ENCODE measurements at regions not wholly inside any gene's neighbourhood (a gene's known extent, or its start where the extent isn't known, plus 50 kb on each side); places are given as distances from the start of the nearest gene placed in this dataset.

GRCh38 chr11:119835753-119836152 lies 106.8 kb upstream of the NECTIN1 start:
- Histone ChIP-seq H3K9ac (replicated peaks; ENCODE audit: extremely low read depth, insufficient read depth, low read length) (no peak overlapping the region), H3K9me3 (replicated peaks; ENCODE audit: control insufficient read depth, insufficient read depth, low read length) (no peaks in the 10 kb centered on the region), H3K4me3 (replicated peaks in 1 of 3; ENCODE audit: insufficient read depth in 1 of 3, low read depth in 1 of 3, low read length in 3 of 3) (no peak overlapping the region), H4K20me1 (replicated peaks; ENCODE audit: control insufficient read depth, extremely low read depth, insufficient read depth, low read length) (no peaks in the 10 kb centered on the region), H3K27ac (ENCODE audit: insufficient read depth, low read depth, low read length) (no peak overlapping the region), H3K36me3 (ENCODE audit: control insufficient read depth in 2 of 2, extremely low read depth in 1 of 2, insufficient read depth in 2 of 2, low read length in 2 of 2) (no peaks in the 10 kb centered on the region), H3K79me2 (ENCODE audit: control insufficient read depth, insufficient read depth, low read length) (no peaks in the 10 kb centered on the region), H3K4me2 (ENCODE audit: insufficient read depth, low read length) (no peak overlapping the region), H3K9me1 (replicated peaks; ENCODE audit: control insufficient read depth, extremely low read depth, insufficient read depth, low read length) (no peaks in the 10 kb centered on the region), H3K27me3 (ENCODE audit: control insufficient read depth in 2 of 2, insufficient read depth in 2 of 2, low read length in 2 of 2) (no peaks in the 10 kb centered on the region), H3K4me1 (ENCODE audit: control insufficient read depth, extremely low read depth, insufficient read depth, low read length) (no peaks in the 10 kb centered on the region), H2AFZ (ENCODE audit: low read depth, low read length) (no peak overlapping the region)
- no peak for DNase-seq (ENCODE audit: low read depth, low spot score)
- intact Hi-C loops (cut with micrococcal nuclease) = no loop called here
- no peak for FAIRE-seq
- dilution Hi-C loops (cut with MboI; ENCODE audit: extremely low pct_ligation_motif_present, low sequenced_read_pairs) = no loop called here
- CTCF ChIA-PET = no interaction called here
- TF ChIP-seq GATA2 (IDR thresholded peaks at IDR 0.05; ENCODE audit: insufficient read depth, insufficient read length, low read depth, low read length) (no peak), POLR2A (IDR thresholded peaks at IDR 0.05; ENCODE audit: low read depth, low read length) (no peak), EZH2 (IDR thresholded peaks at IDR 0.05; ENCODE audit: borderline replicate concordance, low read depth, low read length, severe bottlenecking) (no peak), POLR2AphosphoS5 (IDR thresholded peaks at IDR 0.05; ENCODE audit: insufficient read depth, low read depth, low read length) (no peak)
- no TSS peak for BruUV-seq (replicated peaks)
- POLR2A ChIA-PET = no interaction called here

GRCh38 chr11:119832202-119832935 lies 103.4 kb upstream of the NECTIN1 start:
- intact Hi-C loops (cut with micrococcal nuclease) = no loop called here
- no peaks in the 10 kb centered on the region for H3K4me1 ChIP-seq (ENCODE audit: control insufficient read depth, extremely low read depth, insufficient read depth, low read length)
- no peak overlapping the region for H3K9ac ChIP-seq (replicated peaks; ENCODE audit: extremely low read depth, insufficient read depth, low read length)
- H3K27ac ChIP-seq (ENCODE audit: insufficient read depth, low read depth, low read length) = no peak overlapping the region
- FAIRE-seq (no peak), DNase-seq (ENCODE audit: low read depth, low spot score) (no peak)
- POLR2A ChIA-PET = no interaction called here
- no peaks in the 10 kb centered on the region for H3K79me2 ChIP-seq (ENCODE audit: control insufficient read depth, insufficient read depth, low read length)
- CTCF ChIA-PET = no interaction called here
- no peaks in the 10 kb centered on the region for H3K27me3 ChIP-seq (ENCODE audit: control insufficient read depth in 2 of 2, insufficient read depth in 2 of 2, low read length in 2 of 2)
- H3K9me1 ChIP-seq (replicated peaks; ENCODE audit: control insufficient read depth, extremely low read depth, insufficient read depth, low read length) = no peaks in the 10 kb centered on the region
- no peak overlapping the region for H3K4me2 ChIP-seq (ENCODE audit: insufficient read depth, low read length)
- no TSS peak for BruUV-seq (replicated peaks)
- TF ChIP-seq POLR2AphosphoS5 (IDR thresholded peaks at IDR 0.05; ENCODE audit: insufficient read depth, low read depth, low read length) (no peak), JUN (IDR thresholded peaks at IDR 0.05; ENCODE audit: borderline replicate concordance, insufficient read depth, insufficient read length, low read depth) (no peak), POLR2A (IDR thresholded peaks at IDR 0.05; ENCODE audit: low read depth, low read length) (no peak), CTCF (IDR thresholded peaks at IDR 0.05; ENCODE audit: extremely low read depth in 1 of 2, insufficient read depth in 1 of 2, low read depth in 1 of 2, low read length in 2 of 2) (no peak), MAX (IDR thresholded peaks at IDR 0.05; ENCODE audit: insufficient read depth, insufficient read length) (no peak), EZH2 (IDR thresholded peaks at IDR 0.05; ENCODE audit: borderline replicate concordance, low read depth, low read length, severe bottlenecking) (no peak), MYC (IDR thresholded peaks at IDR 0.05; ENCODE audit: low read depth, low read length) (no peak), FOS (IDR thresholded peaks at IDR 0.05; ENCODE audit: borderline replicate concordance, insufficient read depth, low read length) (no peak), GATA2 (IDR thresholded peaks at IDR 0.05; ENCODE audit: insufficient read depth, insufficient read length, low read depth, low read length) (no peak)
- H4K20me1 ChIP-seq (replicated peaks; ENCODE audit: control insufficient read depth, extremely low read depth, insufficient read depth, low read length) = no peaks in the 10 kb centered on the region
- no peaks in the 10 kb centered on the region for H3K9me3 ChIP-seq (replicated peaks; ENCODE audit: control insufficient read depth, insufficient read depth, low read length)
- no peaks in the 10 kb centered on the region for H3K36me3 ChIP-seq (ENCODE audit: control insufficient read depth in 2 of 2, extremely low read depth in 1 of 2, insufficient read depth in 2 of 2, low read length in 2 of 2)
- H3K4me3 ChIP-seq (replicated peaks in 1 of 3; ENCODE audit: insufficient read depth in 1 of 3, low read depth in 1 of 3, low read length in 3 of 3) = no peak overlapping the region
- H2AFZ ChIP-seq (ENCODE audit: low read depth, low read length) = no peak overlapping the region
- dilution Hi-C loops (cut with MboI; ENCODE audit: extremely low pct_ligation_motif_present, low sequenced_read_pairs) = no loop called here

Measured in endothelial cell of umbilical vein (primary cell).